LNCaP clone FGC (cell line): ENCODE measurements at regions not wholly inside any gene's neighbourhood (a gene's known extent, or its start where the extent isn't known, plus 50 kb on each side); places are given as distances from the start of the nearest gene placed in this dataset.

Experiments used
- DNase-seq: peaks from one replicate; pipeline ENCODE4 v3.0.0-alpha.2; 2011; ENCODE audit warnings: low read depth
- H3K4me3 ChIP-seq: 2 replicates; pipeline ENCODE4 v1.5.1; 2011; ENCODE audit warnings: mild to moderate bottlenecking, low read depth, low read length, control low read depth
- TF ChIP-seq, protein P1 (sequence below): IDR thresholded peaks from 2 replicates; pipeline ENCODE4 v1.5.1; 2012; ENCODE audit warnings: mild to moderate bottlenecking; ENCODE audit not compliant: control insufficient read depth, insufficient read depth; ENCODE audit errors: extremely low read depth

DNA sequence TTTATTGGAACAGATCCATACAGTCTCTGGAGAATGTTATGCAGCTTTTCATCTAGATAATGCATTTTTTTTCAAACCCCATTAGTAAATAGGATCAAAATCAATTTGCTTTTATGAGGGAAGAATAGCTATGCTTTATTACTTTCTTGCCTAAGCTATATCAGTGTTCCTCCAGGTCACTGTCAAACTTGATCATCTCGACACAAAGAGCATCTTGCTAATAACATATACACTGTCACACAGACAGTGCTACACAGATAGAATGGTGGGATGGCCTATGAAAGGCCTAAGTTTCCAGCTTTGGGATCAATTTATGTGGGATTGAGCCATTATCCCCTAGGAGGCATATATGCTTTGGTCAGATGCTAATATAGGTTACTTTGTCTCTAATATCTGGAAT, 862.9 kb upstream of the SPRY2 start:
- DNase-seq: no peak
- no peak overlapping the region for H3K4me3 ChIP-seq
- TF ChIP-seq, protein P1, sequence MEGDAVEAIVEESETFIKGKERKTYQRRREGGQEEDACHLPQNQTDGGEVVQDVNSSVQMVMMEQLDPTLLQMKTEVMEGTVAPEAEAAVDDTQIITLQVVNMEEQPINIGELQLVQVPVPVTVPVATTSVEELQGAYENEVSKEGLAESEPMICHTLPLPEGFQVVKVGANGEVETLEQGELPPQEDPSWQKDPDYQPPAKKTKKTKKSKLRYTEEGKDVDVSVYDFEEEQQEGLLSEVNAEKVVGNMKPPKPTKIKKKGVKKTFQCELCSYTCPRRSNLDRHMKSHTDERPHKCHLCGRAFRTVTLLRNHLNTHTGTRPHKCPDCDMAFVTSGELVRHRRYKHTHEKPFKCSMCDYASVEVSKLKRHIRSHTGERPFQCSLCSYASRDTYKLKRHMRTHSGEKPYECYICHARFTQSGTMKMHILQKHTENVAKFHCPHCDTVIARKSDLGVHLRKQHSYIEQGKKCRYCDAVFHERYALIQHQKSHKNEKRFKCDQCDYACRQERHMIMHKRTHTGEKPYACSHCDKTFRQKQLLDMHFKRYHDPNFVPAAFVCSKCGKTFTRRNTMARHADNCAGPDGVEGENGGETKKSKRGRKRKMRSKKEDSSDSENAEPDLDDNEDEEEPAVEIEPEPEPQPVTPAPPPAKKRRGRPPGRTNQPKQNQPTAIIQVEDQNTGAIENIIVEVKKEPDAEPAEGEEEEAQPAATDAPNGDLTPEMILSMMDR: no peak

GRCh38 chr13:81199956-81200355, 859.0 kb upstream of the SPRY2 start:
- no peak for DNase-seq
- TF ChIP-seq, protein P1: no peak
- H3K4me3 ChIP-seq: no peak overlapping the region

- TF ChIP-seq, protein P1: no peak
- H3K4me3 ChIP-seq: no peak overlapping the region
- DNase-seq: no peak
Observed at GRCh38 chr13:81197966-81198365, 857.0 kb upstream of the SPRY2 start.

DNA sequence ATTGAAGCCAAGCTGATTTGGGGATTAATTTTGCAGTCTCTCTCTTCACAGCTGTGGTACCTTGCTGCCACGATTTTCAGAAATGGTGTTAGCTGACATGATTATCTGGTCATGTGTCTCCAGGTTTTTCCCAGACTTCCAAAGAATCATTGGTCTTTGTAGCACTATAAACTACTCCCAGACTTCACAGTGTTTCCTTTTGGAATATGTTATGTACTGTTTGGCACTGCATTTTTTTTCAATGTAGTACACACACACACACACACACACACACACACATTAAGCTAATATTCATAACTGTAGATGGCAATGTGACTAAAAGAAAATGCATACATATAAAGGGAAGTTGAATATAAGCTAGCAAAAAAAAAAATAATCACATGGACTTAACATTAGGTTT, 856.6 kb upstream of the SPRY2 start:
- DNase-seq: no peak
- TF ChIP-seq, protein P1: no peak
- H3K4me3 ChIP-seq: no peak overlapping the region

DNA sequence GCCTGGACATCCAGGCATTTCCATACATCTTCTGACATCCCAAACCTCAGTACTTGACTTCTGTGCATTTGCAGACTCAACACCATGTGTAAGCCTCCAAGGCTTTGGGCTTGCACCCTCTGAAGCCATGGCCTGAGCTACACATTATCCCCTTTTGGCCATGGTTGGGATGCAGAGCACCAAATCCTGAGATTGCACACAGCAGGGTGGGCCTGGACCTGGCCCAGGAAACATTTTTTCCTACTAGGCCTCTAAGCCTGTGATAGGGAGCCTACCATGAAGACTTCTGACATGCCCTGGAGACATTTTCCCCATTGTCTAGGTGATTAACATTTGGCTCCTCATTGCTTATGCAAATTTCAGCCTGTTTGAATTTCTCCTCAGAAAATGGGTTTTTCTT, 853.4 kb upstream of the SPRY2 start:
- H3K4me3 ChIP-seq: no peak overlapping the region
- no peak for DNase-seq
- TF ChIP-seq, protein P1: no peak

DNA sequence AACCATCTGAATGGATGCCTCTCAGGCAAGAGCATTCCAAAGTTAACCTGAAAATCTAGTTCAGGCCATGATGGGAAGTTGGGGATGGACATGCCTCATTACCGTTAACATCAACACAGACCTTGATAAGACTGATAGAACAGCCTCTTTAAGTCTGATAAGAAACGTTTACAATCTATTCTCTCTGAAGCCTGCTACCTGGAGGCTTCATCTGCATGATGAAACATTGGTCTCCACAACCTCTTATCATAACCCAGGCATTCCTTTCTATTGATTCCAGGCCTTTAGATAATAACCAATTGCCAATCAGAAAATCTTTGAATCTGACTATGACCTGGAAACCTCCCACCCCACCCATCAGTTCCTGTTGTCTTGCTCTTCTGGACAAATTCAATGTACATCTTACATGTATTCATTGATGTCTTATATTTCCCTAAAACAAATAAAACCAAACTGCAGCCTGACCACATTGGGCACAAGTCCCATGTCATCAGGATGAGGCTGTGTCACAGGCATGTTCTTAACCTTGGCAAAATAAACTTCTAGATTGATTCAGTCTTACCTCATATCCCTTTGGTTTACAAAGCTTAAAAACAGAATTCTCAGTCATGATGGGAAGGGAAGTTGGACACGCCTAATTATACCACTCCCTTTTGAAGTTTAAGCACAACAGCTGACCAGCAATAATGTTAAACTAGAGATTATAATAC, 843.8 kb upstream of the SPRY2 start:
- TF ChIP-seq, protein P1: no peak
- DNase-seq: no peak
- H3K4me3 ChIP-seq: no peak overlapping the region

DNA sequence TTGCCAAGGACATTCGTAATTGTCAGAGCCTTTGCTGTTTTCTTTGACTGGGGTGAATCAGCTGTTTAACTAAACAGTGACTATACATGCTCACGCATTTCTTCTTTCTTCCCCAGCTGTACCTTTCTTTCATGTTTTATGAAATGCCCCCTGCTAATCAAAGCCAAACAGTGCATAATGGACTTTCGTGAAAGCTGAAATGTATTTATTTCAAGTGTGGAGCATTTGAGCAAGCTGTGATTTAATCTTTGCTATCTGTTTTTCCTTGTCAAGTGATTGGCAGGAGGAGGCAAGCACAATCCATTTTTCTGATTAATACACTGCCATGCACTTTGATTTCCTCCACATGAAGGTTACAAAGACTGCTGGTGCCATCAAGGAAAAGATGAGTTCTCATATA, 831.7 kb upstream of the SPRY2 start:
- TF ChIP-seq, protein P1: no peak
- no peak for DNase-seq
- no peak overlapping the region for H3K4me3 ChIP-seq
